HCT116 (cell line): ENCODE measurements at regions not wholly inside any gene's neighbourhood (a gene's known extent, or its start where the extent isn't known, plus 50 kb on each side); places are given as distances from the start of the nearest gene placed in this dataset.

Experiments used
- ATAC-seq: fragments of 200-7000 bp; cut with Tn5 transposase; 2 replicates; pipeline ENCODE4 v1.9.1; 2020; ENCODE audit warnings: mild to moderate bottlenecking, moderate library complexity
- BruUV-seq: library from RNA; stranded (reverse); fragments of 400-500 nt; replicated peaks from 2 replicates; lab custom pipeline; 2021; lab: Mats Ljungman, UMichigan
- CTCF ChIA-PET: fragments of 300-600 bp; sonication (Branson Sonifier 250); formaldehyde crosslinking; loops from one replicate; lab custom pipeline; 2021; ENCODE audit warnings: antibody characterized with exemption; lab: Charles Lee
- POLR2A ChIA-PET: fragments of 300-600, 350-600 bp; sonication (Branson Sonifier 250); formaldehyde crosslinking; loops from one replicate; lab custom pipeline; 2021; ENCODE audit warnings: antibody characterized with exemption; lab: Charles Lee
- RAD21 ChIA-PET, 2 experiments: fragments of 300-600 bp; sonication (Branson Sonifier 250); formaldehyde crosslinking; loops; one replicate each; lab custom pipeline; 2023; ENCODE audit warnings: low total read pairs in 2 of 2; ENCODE audit not compliant: uncharacterized antibody in 2 of 2, unreplicated experiment in 2 of 2, low non-redundant PET in 1 of 2; lab: Charles Lee
- DNase-seq: peaks from one replicate; pipeline ENCODE4 v3.0.0-alpha.2; 2010; ENCODE audit warnings: low read depth, low spot score
- H2AFZ ChIP-seq: fragments of 200-600 bp; shearing (Covaris generic), sonication (generic); 2 replicates; pipeline ENCODE4 v1.6.1; 2017; ENCODE audit warnings: low read depth, mixed run types, mixed read lengths, antibody characterized with exemption, low read length; ENCODE audit not compliant: poor library complexity, severe bottlenecking
- H3K27ac ChIP-seq: 2 replicates; pipeline ENCODE4 v1.5.1; 2012; ENCODE audit warnings: low read depth, low read length
- H3K27me3 ChIP-seq: fragments of 200-600 bp; sonication (generic); 2 replicates; pipeline ENCODE4 v1.6.1; 2016; ENCODE audit warnings: mixed run types, low read length, mixed read lengths; ENCODE audit not compliant: insufficient read depth
- H3K36me3 ChIP-seq, 2 experiments: fragments of 200-500 bp in 1 of 2; fragments of 200-600 bp in 1 of 2; sonication (Bioruptor generic) in 1 of 2; sonication (generic) in 1 of 2; 2 replicates each; pipeline versions ENCODE4 v1.5.1 to v1.6.1; 2014 to 2016; ENCODE audit warnings: low read length in 2 of 2, inconsistent platforms in 1 of 2, mixed read lengths in 1 of 2, mixed run types in 1 of 2; ENCODE audit not compliant: insufficient read depth in 2 of 2, control insufficient read depth in 1 of 2
- H3K4me1 ChIP-seq, 2 experiments: fragments of 200-600 bp in 1 of 2; sonication (generic) in 1 of 2; 2 replicates each; pipeline versions ENCODE4 v1.5.1 to v1.6.1; 2012 to 2017; ENCODE audit warnings: low read length in 2 of 2, inconsistent platforms in 1 of 2, mild to moderate bottlenecking in 1 of 2, mixed read lengths in 1 of 2, mixed run types in 1 of 2, moderate library complexity in 1 of 2; ENCODE audit not compliant: insufficient read depth in 2 of 2, control insufficient read depth in 1 of 2
- H3K4me2 ChIP-seq: fragments of 200-600 bp; sonication (generic); 2 replicates; pipeline ENCODE4 v1.6.1; 2017; ENCODE audit warnings: mixed run types, low read length, mixed read lengths
- H3K4me3 ChIP-seq, 2 experiments: fragments of 200-600 bp in 1 of 2; sonication (generic) in 1 of 2; replicated peaks in 1 of 2; 2 replicates each; pipeline ENCODE4 v1.5.1; 2011 to 2016; ENCODE audit warnings: low read length in 2 of 2, control low read depth in 1 of 2, low read depth in 1 of 2, mild to moderate bottlenecking in 1 of 2, mixed read lengths in 1 of 2, mixed run types in 1 of 2
- H3K79me2 ChIP-seq: fragments of 200-600 bp; sonication (generic); 2 replicates; pipeline ENCODE4 v1.6.1; 2017; ENCODE audit warnings: mild to moderate bottlenecking, mixed run types, low read length, moderate library complexity, mixed read lengths; ENCODE audit not compliant: insufficient read depth
- H3K9ac ChIP-seq: fragments of 200-600 bp; sonication (generic); 2 replicates; pipeline ENCODE4 v1.6.1; 2016; ENCODE audit warnings: low read length, mixed read lengths
- H3K9me2 ChIP-seq: fragments of 200-600 bp; sonication (generic), shearing (Covaris generic); 2 replicates; pipeline ENCODE4 v1.6.1; 2017; ENCODE audit warnings: mixed run types, mild to moderate bottlenecking, moderate library complexity; ENCODE audit not compliant: insufficient read depth
- H3K9me3 ChIP-seq, 2 experiments: fragments of 200-500 bp in 1 of 2; fragments of 200-600 bp in 1 of 2; sonication (Bioruptor generic) in 1 of 2; sonication (generic) in 1 of 2; 2 replicates each; pipeline ENCODE4 v1.6.1; 2014 to 2017; ENCODE audit warnings: low read length in 2 of 2, mixed read lengths in 2 of 2, inconsistent platforms in 1 of 2, low read depth in 1 of 2, mild to moderate bottlenecking in 1 of 2, mixed run types in 1 of 2, moderate library complexity in 1 of 2; ENCODE audit not compliant: control insufficient read depth in 1 of 2, insufficient read depth in 1 of 2
- H4K20me1 ChIP-seq: fragments of 200-600 bp; sonication (generic), shearing (Covaris generic); 2 replicates; pipeline ENCODE4 v1.6.1; 2017; ENCODE audit warnings: mixed run types, mild to moderate bottlenecking, moderate library complexity; ENCODE audit not compliant: insufficient read depth
- CBX3 ChIP-seq: IDR thresholded peaks from 2 replicates; pipeline ENCODE4 v1.6.1; 2012; ENCODE audit warnings: low read depth
- CEBPB ChIP-seq: IDR thresholded peaks from 2 replicates; pipeline ENCODE4 v1.6.1; 2012; ENCODE audit warnings: low read depth
- CTCF ChIP-seq, 3 experiments: fragments of 200-600 bp in 1 of 3; sonication (generic) in 1 of 3; IDR thresholded peaks in 2 of 3; conservative IDR thresholded peaks in 1 of 3; 2 replicates each; pipeline ENCODE4 v1.5.1; 2012 to 2017; ENCODE audit warnings: low read depth in 2 of 3, low read length in 2 of 3, antibody characterized with exemption in 1 of 3, borderline replicate concordance in 1 of 3, control low read depth in 1 of 3, mild to moderate bottlenecking in 1 of 3, mixed read lengths in 1 of 3, mixed run types in 1 of 3, moderate library complexity in 1 of 3; ENCODE audit not compliant: insufficient read depth in 1 of 3
- EGR1 ChIP-seq: IDR thresholded peaks from 2 replicates; pipeline ENCODE4 v1.6.1; 2012; ENCODE audit warnings: low read depth
- EZH2 ChIP-seq: fragments of 200-600 bp; sonication (generic); IDR thresholded peaks from 2 replicates; pipeline ENCODE4 v1.6.1; 2017; ENCODE audit warnings: antibody characterized with exemption, mixed run types
- EZH2phosphoT487 ChIP-seq: fragments of 200-600 bp; IDR thresholded peaks from 2 replicates; pipeline ENCODE4 v1.6.1; 2018; ENCODE audit warnings: antibody characterized with exemption, borderline replicate concordance
- JUND ChIP-seq: IDR thresholded peaks from 2 replicates; pipeline ENCODE4 v1.6.1; 2012
- MAX ChIP-seq: IDR thresholded peaks from 2 replicates; pipeline ENCODE4 v1.6.1; 2012
- RAD21 ChIP-seq: IDR thresholded peaks from 2 replicates; pipeline ENCODE4 v1.6.1; 2012; ENCODE audit warnings: low read depth, mild to moderate bottlenecking
- REST ChIP-seq: IDR thresholded peaks from 2 replicates; pipeline ENCODE4 v1.6.1; 2012; ENCODE audit warnings: low read depth
- SIN3A ChIP-seq: IDR thresholded peaks from 2 replicates; pipeline ENCODE4 v1.6.1; 2012; ENCODE audit warnings: low read depth
- SP1 ChIP-seq: IDR thresholded peaks from 2 replicates; pipeline ENCODE4 v1.6.1; 2012; ENCODE audit warnings: low read depth
- YY1 ChIP-seq: IDR thresholded peaks from 2 replicates; pipeline ENCODE4 v1.6.1; 2011; ENCODE audit warnings: low read length, low read depth, moderate library complexity, mild to moderate bottlenecking; ENCODE audit not compliant: insufficient replicate concordance; ENCODE audit errors: extremely low read depth
- ZBTB33 ChIP-seq: IDR thresholded peaks from 2 replicates; pipeline ENCODE4 v1.6.1; 2011; ENCODE audit warnings: mild to moderate bottlenecking, low read length, moderate library complexity; ENCODE audit not compliant: insufficient replicate concordance; ENCODE audit errors: extremely low read depth
- ZFX ChIP-seq: fragments of 450-650 bp; IDR thresholded peaks from 2 replicates; pipeline ENCODE4 v1.6.1; 2017
- ZNF274 ChIP-seq: fragments of 200-500 bp; sonication (Bioruptor generic); IDR thresholded peaks from 2 replicates; pipeline ENCODE4 v1.6.1; 2014; ENCODE audit warnings: mild to moderate bottlenecking, low read depth, low read length, inconsistent platforms
- intact Hi-C: fragments of 100-400 bp; cut with micrococcal nuclease; formaldehyde crosslinking; loops from 2 replicates; pipeline ENCODE4 v1.10.0; 2022

GRCh38 chr3:63768888-63769287 lies 50.2 kb upstream of the C3orf49 start:
- TF ChIP-seq RAD21 (no peak), EZH2 (no peak), MAX (no peak), CBX3 (no peak), CEBPB (no peak), CTCF (IDR thresholded peaks at IDR 0.05 in 2 of 3, conservative IDR thresholded peaks at IDR 0.05 in 1 of 3; ENCODE audit: borderline replicate concordance in 1 of 3, insufficient read depth in 1 of 3, low read depth in 2 of 3, low read length in 2 of 3) (no peak), YY1 (no peak), EZH2phosphoT487 (no peak), ZFX (no peak), SIN3A (no peak), EGR1 (no peak), ZBTB33 (no peak), SP1 (no peak), JUND (no peak), REST (no peak), ZNF274 (no peak)
- no TSS peak for BruUV-seq
- Histone ChIP-seq H3K4me3 (no peak overlapping the region), H3K4me1 (no peaks in the 10 kb centered on the region), H3K27me3 (no peaks in the 10 kb centered on the region), H4K20me1 (no peaks in the 10 kb centered on the region), H3K9ac (no peak overlapping the region), H3K79me2 (no peaks in the 10 kb centered on the region), H3K36me3 (no peaks in the 10 kb centered on the region), H3K27ac (no peak overlapping the region), H3K4me2 (no peak overlapping the region), H3K9me3 (no peaks in the 10 kb centered on the region), H2AFZ (no peak overlapping the region), H3K9me2 (no peaks in the 10 kb centered on the region)
- intact Hi-C loops: no loop called here
- POLR2A ChIA-PET: no interaction called here
- DNase-seq (no peak), ATAC-seq (no peak)
- CTCF ChIA-PET: no interaction called here
- RAD21 ChIA-PET: no interaction called here
